GM21381 (cell line): ENCODE measurements at regions not wholly inside any gene's neighbourhood (a gene's known extent, or its start where the extent isn't known, plus 50 kb on each side); places are given as distances from the start of the nearest gene placed in this dataset.

Source experiments
- ATAC-seq: cut with Tn5 transposase; IDR thresholded peaks from one replicate; pipeline ENCODE4 v1.9.1; 2021; ENCODE audit warnings: mild to moderate bottlenecking, moderate library complexity; ENCODE audit not compliant: unreplicated experiment

GRCh38 chr4:123092586-123092985, 170.2 kb upstream of the NUDT6 start:
- ATAC-seq, result no peak

GRCh38 chr4:123093236-123093635, 170.8 kb upstream of the NUDT6 start:
- ATAC-seq, result no peak

GRCh38 chr4:123096038-123096437, 173.6 kb upstream of the NUDT6 start:
- no peak for ATAC-seq

- no peak for ATAC-seq
These were observed 180.6 kb upstream of the NUDT6 start for GRCh38 chr4:123102897-123103471.

- no peak for ATAC-seq
These were observed 182.1 kb upstream of the NUDT6 start for GRCh38 chr4:123104310-123105025.

GRCh38 chr4:123105026-123105420, 182.6 kb upstream of the NUDT6 start:
- ATAC-seq, result no peak

GRCh38 chr4:123106747-123107146, 184.3 kb upstream of the NUDT6 start:
- no peak for ATAC-seq

GRCh38 chr4:123107444-123108252, 185.3 kb upstream of the NUDT6 start:
- ATAC-seq, result no peak

GRCh38 chr4:123109139-123109538, 186.7 kb upstream of the NUDT6 start:
- no peak for ATAC-seq

GRCh38 chr4:123110147-123110546, 187.8 kb upstream of the NUDT6 start:
- ATAC-seq, result no peak

GRCh38 chr4:123110685-123111084, 188.3 kb upstream of the NUDT6 start:
- ATAC-seq, result no peak

- ATAC-seq, result no peak
These were observed 190.8 kb upstream of the NUDT6 start for GRCh38 chr4:123113155-123113554.

GRCh38 chr4:123114084-123114914, 191.9 kb upstream of the NUDT6 start:
- ATAC-seq, result no peak

GRCh38 chr4:123114915-123115756, 192.7 kb upstream of the NUDT6 start:
- ATAC-seq, result no peak

GRCh38 chr4:123116412-123116811, 194.0 kb upstream of the NUDT6 start:
- no peak for ATAC-seq

- ATAC-seq, result no peak
These were observed 198.1 kb upstream of the NUDT6 start for GRCh38 chr4:123120473-123120872.

GRCh38 chr4:123121241-123121907, 199.0 kb upstream of the NUDT6 start:
- no peak for ATAC-seq

GRCh38 chr4:123125477-123125876, 203.1 kb upstream of the NUDT6 start:
- no peak for ATAC-seq

- ATAC-seq, result no peak
These were observed 204.8 kb upstream of the NUDT6 start for GRCh38 chr4:123127218-123127617.

- ATAC-seq, result no peak
These were observed 205.5 kb upstream of the NUDT6 start for GRCh38 chr4:123127875-123128274.
